Osteocyte (in vitro differentiated cells): ENCODE measurements at regions not wholly inside any gene's neighbourhood (a gene's known extent, or its start where the extent isn't known, plus 50 kb on each side); places are given as distances from the start of the nearest gene placed in this dataset.

Experiments
- DNase-seq: peaks from one replicate; pipeline ENCODE4 v3.0.0; 2021; ENCODE audit warnings: mixed read lengths; ENCODE audit not compliant: unreplicated experiment; ENCODE audit errors: extremely low spot score
- H3K27ac Mint-ChIP-seq: one replicate; pipeline ENCODE4 v1.8.0; 2021; ENCODE audit warnings: mild to moderate bottlenecking, mixed read lengths; ENCODE audit not compliant: unreplicated experiment
- H3K27me3 Mint-ChIP-seq: one replicate; pipeline ENCODE4 v1.8.0; 2021; ENCODE audit warnings: mixed read lengths; ENCODE audit not compliant: unreplicated experiment
- H3K36me3 Mint-ChIP-seq: one replicate; pipeline ENCODE4 v1.8.0; 2021; ENCODE audit warnings: mixed read lengths; ENCODE audit not compliant: unreplicated experiment
- H3K4me1 Mint-ChIP-seq: one replicate; pipeline ENCODE4 v1.8.0; 2021; ENCODE audit warnings: mixed read lengths; ENCODE audit not compliant: unreplicated experiment
- H3K4me3 Mint-ChIP-seq: one replicate; pipeline ENCODE4 v1.8.0; 2021; ENCODE audit warnings: mild to moderate bottlenecking, moderate library complexity, mixed read lengths; ENCODE audit not compliant: unreplicated experiment
- H3K9me3 Mint-ChIP-seq: one replicate; pipeline ENCODE4 v1.8.0; 2021; ENCODE audit warnings: mixed read lengths; ENCODE audit not compliant: unreplicated experiment
- CTCF ChIP-seq: fragments of 200-600 bp; sonication (generic); IDR thresholded peaks from 2 replicates; pipeline ENCODE4 v1.5.0; 2021; ENCODE audit warnings: antibody characterized with exemption, mild to moderate bottlenecking, moderate library complexity

- no peak overlapping the region for H3K27ac Mint-ChIP-seq
- no peaks in the 10 kb centered on the region for H3K36me3 Mint-ChIP-seq
- no peaks in the 10 kb centered on the region for H3K9me3 Mint-ChIP-seq
- DNase-seq, result no peak
- H3K27me3 Mint-ChIP-seq, result peaks cover 10% of the 10 kb centered on the region
- no peak for TF ChIP-seq CTCF
- no peaks in the 10 kb centered on the region for H3K4me1 Mint-ChIP-seq
- no peak overlapping the region for H3K4me3 Mint-ChIP-seq
These were observed 514.6 kb downstream of the DSC3 start for GRCh38 chr18:30527917-30528316.

GRCh38 chr18:30527226-30527625 lies 515.3 kb downstream of the DSC3 start:
- Mint-ChIP-seq H3K4me3 (no peak overlapping the region), H3K4me1 (no peaks in the 10 kb centered on the region), H3K27ac (no peak overlapping the region), H3K36me3 (no peaks in the 10 kb centered on the region), H3K9me3 (no peaks in the 10 kb centered on the region), H3K27me3 (peaks cover 9% of the 10 kb centered on the region)
- DNase-seq, result no peak
- TF ChIP-seq CTCF, result no peak

GRCh38 chr18:30522288-30522929 lies 520.1 kb downstream of the DSC3 start:
- no peak for DNase-seq
- H3K4me1 Mint-ChIP-seq, result no peaks in the 10 kb centered on the region

GRCh38 chr18:30514059-30514458 lies 528.5 kb downstream of the DSC3 start:
- Mint-ChIP-seq H3K4me3 (no peak overlapping the region), H3K9me3 (no peaks in the 10 kb centered on the region), H3K4me1 (no peaks in the 10 kb centered on the region), H3K27me3 (peaks cover 2% of the 10 kb centered on the region), H3K36me3 (no peaks in the 10 kb centered on the region), H3K27ac (no peak overlapping the region)
- DNase-seq, result no peak
- no peak for TF ChIP-seq CTCF

More at GRCh38 chr18:30522288-30522929, 520.1 kb downstream of the DSC3 start:
- no peak for TF ChIP-seq CTCF
- Mint-ChIP-seq H3K27me3 (peaks cover 10% of the 10 kb centered on the region), H3K4me3 (no peak overlapping the region), H3K9me3 (no peaks in the 10 kb centered on the region), H3K36me3 (no peaks in the 10 kb centered on the region), H3K27ac (no peak overlapping the region)

GRCh38 chr18:30512872-30513271 lies 529.7 kb downstream of the DSC3 start:
- H3K27me3 Mint-ChIP-seq, result peaks cover under 1% of the 10 kb centered on the region
- no peaks in the 10 kb centered on the region for H3K4me1 Mint-ChIP-seq
- H3K4me3 Mint-ChIP-seq, result no peak overlapping the region
- no peak overlapping the region for H3K27ac Mint-ChIP-seq
- no peaks in the 10 kb centered on the region for H3K36me3 Mint-ChIP-seq
- no peaks in the 10 kb centered on the region for H3K9me3 Mint-ChIP-seq
- TF ChIP-seq CTCF, result no peak
- DNase-seq, result no peak
